Stimulated activated CD4-positive, alpha-beta T cell treated with anti-CD3 and anti-CD28 coated beads, TNF-alpha, amount 100 ng/mL, for 24 hours (primary cell): ENCODE measurements at regions not wholly inside any gene's neighbourhood (a gene's known extent, or its start where the extent isn't known, plus 50 kb on each side); places are given as distances from the start of the nearest gene placed in this dataset.
"Not testable (repeated sequence)": the region's sequence is repeated elsewhere in the genome, so short reads cannot be mapped to it uniquely, and the experiment has no call there.

ENCODE experiments used
- DNase-seq, 3 experiments: peaks; one replicate each; pipeline ENCODE4 v3.0.0-alpha.2; 2020; ENCODE audit warnings: low read depth in 3 of 3

GRCh38 chr9:6160579-6160978, 55.0 kb upstream of the IL33 start:
- no peak for DNase-seq

- DNase-seq = no peak
Observed at GRCh38 chr9:6153425-6153824, 62.2 kb upstream of the IL33 start.

GRCh38 chr9:6152788-6153187, 62.8 kb upstream of the IL33 start:
- no peak for DNase-seq

- DNase-seq = no peak
Observed at GRCh38 chr9:6150483-6150882, 65.1 kb upstream of the IL33 start.

GRCh38 chr9:6149315-6149714, 66.3 kb upstream of the IL33 start:
- no peak for DNase-seq

GRCh38 chr9:6147846-6148245, 67.8 kb upstream of the IL33 start:
- DNase-seq = no peak

GRCh38 chr9:6144947-6145346, 70.7 kb upstream of the IL33 start:
- DNase-seq = no peak

GRCh38 chr9:6142799-6143454, 72.7 kb upstream of the IL33 start:
- DNase-seq = no peak

- DNase-seq = not testable (repeated sequence)
Observed at GRCh38 chr9:6135780-6136179, 79.8 kb upstream of the IL33 start.

GRCh38 chr9:6134661-6135180, 80.9 kb upstream of the IL33 start:
- no peak for DNase-seq

GRCh38 chr9:6133346-6134063, 82.1 kb upstream of the IL33 start:
- no peak for DNase-seq

- DNase-seq = no peak
Observed at GRCh38 chr9:6132650-6133049, 83.0 kb upstream of the IL33 start.

- no peak for DNase-seq
Observed at GRCh38 chr9:6128030-6128429, 87.6 kb upstream of the IL33 start.

GRCh38 chr9:6126377-6126776, 89.2 kb upstream of the IL33 start:
- DNase-seq = no peak

- DNase-seq = no peak
Observed at GRCh38 chr9:6123416-6123815, 92.2 kb upstream of the IL33 start.

- DNase-seq = no peak
Observed at GRCh38 chr9:6121707-6122106, 93.9 kb upstream of the IL33 start.

GRCh38 chr9:6114424-6114823, 99.0 kb upstream of the RANBP6 start:
- DNase-seq = no peak

- no peak for DNase-seq
Observed at GRCh38 chr9:6113819-6114218, 98.4 kb upstream of the RANBP6 start.

GRCh38 chr9:6113312-6113711, 97.9 kb upstream of the RANBP6 start:
- DNase-seq = no peak

GRCh38 chr9:6109986-6110385, 94.6 kb upstream of the RANBP6 start:
- no peak for DNase-seq

GRCh38 chr9:6109571-6109970, 94.1 kb upstream of the RANBP6 start:
- no peak for DNase-seq

- no peak for DNase-seq
Observed at GRCh38 chr9:6106711-6107339, 91.4 kb upstream of the RANBP6 start.

GRCh38 chr9:6105738-6106137, 90.3 kb upstream of the RANBP6 start:
- no peak for DNase-seq
